Activated naive CD4-positive, alpha-beta T cell treated with anti-CD3 and anti-CD28 coated beads, Interleukin-2, amount 50 U/mL, for 16 hours (primary cell): ENCODE measurements at regions not wholly inside any gene's neighbourhood (a gene's known extent, or its start where the extent isn't known, plus 50 kb on each side); places are given as distances from the start of the nearest gene placed in this dataset.

Source experiments
- DNase-seq: peaks from one replicate; pipeline ENCODE4 v3.0.0-alpha.2; 2020

GRCh38 chr1:30607723-30608122 is 115.7 kb downstream of the MATN1 start:
- no peak for DNase-seq

DNA sequence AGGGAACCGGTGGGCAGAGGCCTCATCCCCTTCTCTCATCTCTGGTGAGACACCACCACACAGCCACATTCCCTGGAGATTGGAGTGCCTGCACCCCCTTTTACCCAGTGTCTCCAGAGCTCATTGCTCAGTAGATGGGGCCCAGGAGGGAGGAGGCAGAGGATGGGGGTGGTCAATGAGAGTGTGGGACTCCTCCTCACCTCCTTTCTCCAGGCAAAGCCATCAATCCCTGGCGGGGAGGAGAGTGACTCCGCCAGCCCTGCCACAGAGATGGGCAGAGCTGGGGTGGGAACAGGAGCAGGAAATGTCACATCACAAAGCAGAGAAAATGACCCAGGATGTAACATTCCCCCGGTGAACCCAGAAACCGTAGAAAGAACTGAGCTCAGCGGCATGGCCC is 117.2 kb downstream of the MATN1 start:
- DNase-seq = no peak

DNA sequence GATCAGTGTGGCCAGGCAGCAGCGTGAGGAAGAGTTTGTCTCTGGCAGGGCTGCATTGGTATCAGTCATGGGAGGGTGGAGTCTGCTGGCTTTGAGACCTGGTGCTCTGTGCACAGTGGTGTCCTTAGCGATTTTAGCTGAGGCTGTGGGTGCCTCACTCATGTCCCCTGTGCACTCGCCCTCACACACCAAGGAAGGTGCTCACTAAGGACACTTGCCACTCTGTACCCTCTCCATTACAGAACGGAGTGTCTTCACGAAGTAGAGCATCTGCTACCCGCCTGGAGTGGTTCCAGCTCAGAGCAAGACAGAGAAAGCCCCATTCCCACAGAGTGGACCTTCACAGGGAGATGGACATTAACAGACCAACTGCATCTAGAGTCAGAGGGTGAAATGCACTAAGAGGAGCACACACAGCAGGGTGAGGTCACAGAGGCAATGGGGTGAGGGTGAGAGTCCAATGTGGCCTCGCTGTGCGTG is 117.9 kb downstream of the MATN1 start:
- DNase-seq = no peak

GRCh38 chr1:30604801-30605440 is 118.5 kb downstream of the MATN1 start:
- DNase-seq = no peak

DNA sequence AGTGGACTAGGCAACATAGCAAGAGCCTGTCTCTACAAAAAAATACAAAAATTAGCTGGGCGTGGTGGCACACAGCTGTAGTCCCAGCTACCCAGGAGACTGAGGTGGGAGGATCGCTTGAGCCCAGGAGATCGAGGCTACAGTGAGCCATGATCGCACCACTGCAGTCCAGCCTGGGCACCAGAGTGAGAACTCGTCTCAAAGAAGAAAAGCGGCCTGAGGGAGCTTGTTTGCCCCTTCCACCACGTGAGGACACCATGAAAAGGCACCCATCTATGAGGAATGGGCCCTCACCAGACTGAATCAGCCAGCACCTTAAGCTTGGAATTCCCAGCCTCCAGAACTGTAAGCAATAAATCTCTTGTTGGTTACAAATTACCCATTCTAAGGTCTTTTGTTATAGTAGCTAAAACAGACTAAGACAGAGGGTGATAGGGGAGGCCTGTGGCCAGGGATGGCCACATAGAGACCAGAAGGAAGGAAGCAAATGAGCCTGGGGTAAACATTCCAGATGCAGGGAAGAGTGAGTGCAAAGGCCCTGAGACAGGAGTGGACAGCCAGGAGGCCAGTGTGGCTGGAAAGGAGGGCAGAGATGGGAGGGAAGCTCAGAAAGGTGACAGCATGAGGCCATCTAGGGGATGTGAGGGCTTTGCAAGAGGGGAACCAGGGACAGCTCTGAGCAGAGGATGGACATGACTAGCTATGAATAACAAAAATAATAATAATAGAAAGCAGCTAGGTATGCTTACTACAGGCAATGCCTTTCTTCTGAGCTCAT is 120.1 kb downstream of the MATN1 start:
- no peak for DNase-seq

GRCh38 chr1:30601316-30602085 is 121.9 kb downstream of the MATN1 start:
- DNase-seq = no peak

- DNase-seq = no peak
Measured at GRCh38 chr1:30600706-30601105, 122.7 kb downstream of the MATN1 start.

GRCh38 chr1:30600258-30600657 is 123.1 kb downstream of the MATN1 start:
- no peak for DNase-seq

DNA sequence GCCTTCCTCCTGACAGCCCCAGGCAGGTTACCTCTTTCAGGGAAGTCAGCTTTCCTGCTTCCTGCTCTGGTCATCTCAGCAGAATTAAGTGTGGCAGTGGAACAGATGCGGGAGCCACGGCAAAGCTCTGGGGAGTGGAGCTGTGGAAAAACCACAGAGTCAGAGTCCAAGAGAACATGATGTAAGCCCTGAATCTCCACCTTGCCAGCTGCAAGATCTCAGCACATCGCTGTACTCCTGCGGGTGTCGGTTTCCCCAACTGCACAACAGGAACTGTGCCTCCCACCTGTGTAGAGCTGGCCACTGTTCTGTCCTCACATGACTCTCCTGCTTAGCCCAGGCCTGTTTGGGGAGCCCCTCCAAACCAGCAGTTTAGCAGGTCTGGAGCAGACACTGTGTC is 123.7 kb downstream of the MATN1 start:
- DNase-seq = no peak

GRCh38 chr1:30598571-30599114 is 124.7 kb downstream of the MATN1 start:
- DNase-seq = no peak

DNA sequence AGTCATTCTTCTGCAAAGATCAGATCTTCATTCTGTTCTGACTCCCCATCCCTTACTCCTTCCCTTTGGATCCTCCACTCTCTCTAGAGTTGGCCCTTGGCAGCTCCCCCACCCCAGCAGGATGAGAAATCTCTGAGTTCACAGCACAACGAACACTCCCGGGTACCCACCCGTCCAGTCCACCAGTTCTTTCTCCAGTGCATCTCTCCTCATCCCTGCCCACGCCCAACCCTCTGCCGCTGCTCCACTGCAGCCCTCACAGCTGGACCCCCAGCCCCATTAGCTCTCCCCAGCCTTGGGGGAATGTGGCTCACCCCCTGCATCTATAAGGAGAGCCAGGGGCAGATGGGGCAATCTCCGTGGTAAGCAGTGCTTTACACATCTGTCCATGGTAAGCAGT is 125.7 kb downstream of the MATN1 start:
- DNase-seq = no peak

DNA sequence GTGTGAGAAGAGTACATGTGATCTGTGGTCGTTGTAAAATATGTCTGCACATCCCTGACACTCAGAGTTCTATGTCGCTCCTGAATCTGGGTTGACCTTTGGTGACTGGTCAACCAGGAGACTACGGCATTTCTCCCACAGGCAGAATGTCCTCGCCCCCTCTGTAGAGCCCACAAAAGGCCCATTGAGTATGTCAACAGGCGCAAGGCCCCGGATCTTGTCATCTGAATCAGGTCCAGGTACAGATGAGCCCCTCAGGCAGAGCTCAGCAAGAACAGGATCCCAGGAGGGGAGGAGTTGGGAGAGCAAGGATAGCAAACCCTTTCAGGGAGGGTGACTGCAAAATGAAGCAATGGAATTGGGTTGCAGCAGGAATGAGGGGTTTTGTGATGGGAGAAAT is 126.5 kb downstream of the MATN1 start:
- DNase-seq = no peak

DNA sequence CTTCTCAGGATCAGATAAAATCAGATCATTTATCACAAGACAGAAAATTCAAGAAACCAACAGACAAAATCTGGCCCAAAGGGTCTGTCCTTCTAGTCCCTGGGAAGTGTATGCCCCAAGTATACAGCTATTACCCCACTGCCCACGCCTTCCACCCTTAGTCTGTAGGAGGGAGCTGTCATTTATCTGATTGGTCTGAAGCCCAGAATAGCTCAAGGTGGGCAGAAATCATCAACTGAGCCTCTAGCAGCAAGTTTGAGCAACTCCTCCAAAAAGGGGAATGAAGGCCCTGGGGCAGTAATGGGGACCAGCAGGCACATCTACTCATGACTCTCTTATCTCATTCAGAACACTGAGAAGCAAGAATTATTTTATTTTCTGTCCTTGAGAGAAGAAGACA is 126.9 kb downstream of the MATN1 start:
- no peak for DNase-seq

DNA sequence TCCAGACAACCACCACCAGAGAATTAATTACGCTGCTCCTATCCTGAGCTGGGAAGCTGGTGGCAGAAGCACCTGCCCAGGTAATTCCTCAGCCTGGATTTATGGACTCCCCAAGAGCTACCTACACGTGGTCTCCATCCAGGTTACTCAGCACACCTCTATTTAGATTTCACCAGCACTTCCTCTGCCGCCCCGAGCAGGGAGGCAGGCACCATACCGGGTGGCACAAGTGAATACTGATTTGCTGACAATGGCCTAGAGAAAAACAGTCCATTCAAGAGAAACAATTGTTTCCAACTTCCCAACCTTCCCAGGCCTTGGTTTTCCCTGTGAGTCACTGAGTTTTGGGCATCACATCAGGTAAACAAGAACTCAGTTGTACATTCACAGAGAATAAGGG is 134.3 kb downstream of the MATN1 start:
- no peak for DNase-seq

DNA sequence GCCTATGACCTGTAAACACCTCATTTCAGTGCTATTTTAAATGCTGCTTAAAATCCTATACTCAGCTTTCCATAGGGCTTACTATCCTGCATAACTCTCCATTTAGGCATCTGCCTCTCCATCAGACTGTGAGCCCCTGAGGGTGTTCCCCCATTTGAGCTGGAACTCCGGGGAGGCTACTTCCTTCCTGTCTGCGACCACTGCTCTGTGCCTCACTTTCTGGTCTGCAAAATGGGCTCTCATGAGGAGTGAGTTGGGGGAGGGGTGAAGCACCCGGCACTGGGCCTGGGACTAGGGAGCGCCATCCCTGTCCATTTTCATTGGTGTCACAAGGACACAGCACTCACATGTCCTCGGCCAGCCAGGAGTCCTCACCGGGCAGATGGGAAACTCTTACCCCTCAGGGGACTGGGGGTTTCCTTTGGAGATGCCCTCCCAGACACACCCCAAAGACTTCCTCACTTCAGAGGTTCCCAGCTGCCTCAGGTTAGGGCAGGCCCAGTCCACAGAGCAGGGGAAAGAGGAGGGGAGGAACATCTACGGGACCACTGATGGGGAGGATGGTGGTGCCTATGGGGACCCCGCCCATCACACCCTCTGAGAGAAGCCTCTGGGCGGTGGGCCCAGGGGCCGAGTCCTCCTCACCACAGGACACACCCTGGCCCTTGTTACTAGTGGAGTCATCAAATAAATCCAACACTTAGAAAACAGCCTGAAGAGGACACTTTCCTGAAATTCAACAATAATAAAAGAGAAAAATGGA is 134.9 kb downstream of the MATN1 start:
- DNase-seq = no peak

GRCh38 chr1:30586671-30587070 is 136.7 kb downstream of the MATN1 start:
- DNase-seq = no peak

DNA sequence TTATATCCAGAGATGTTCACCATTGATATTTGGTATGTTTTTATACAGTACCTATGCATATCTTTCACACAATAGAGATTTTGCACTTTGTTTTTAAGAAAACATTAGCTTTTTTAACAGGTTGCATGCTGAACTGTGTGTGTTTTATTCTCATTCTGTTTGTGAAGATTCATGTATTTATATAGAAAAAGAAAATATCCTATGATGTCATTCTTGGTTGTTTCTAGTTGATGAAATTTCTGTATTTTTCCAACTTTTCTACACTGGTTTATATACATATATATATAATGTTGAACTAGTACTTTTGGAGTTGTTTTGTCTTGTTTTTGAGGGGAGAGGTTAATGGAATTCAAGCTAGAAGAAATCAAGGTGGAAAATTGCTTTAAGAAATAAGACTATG is 143.8 kb downstream of the MATN1 start:
- DNase-seq = no peak

- DNase-seq = no peak
Measured at GRCh38 chr1:30575066-30575465, 148.3 kb downstream of the MATN1 start.

DNA sequence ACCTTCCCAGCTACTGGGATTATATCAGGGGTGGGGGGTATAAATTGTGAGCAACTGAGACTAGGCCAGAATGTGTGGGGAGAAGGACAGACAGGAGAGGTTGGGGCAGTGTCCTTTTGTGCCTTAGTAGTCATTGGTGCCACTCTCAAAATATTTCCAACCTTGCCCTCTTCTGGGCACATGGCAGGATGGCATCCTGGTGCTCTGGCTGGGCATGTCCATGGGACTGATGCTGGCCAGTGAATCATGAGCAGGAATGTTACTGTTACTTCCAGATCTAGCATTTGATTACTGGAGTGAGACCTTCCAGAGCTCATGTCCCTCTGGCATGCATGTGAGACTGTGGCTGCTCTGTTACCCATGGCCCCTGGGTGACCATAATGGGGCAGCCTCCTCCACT is 151.2 kb downstream of the MATN1 start:
- no peak for DNase-seq

- no peak for DNase-seq
Measured at GRCh38 chr1:30571380-30571779, 152.0 kb downstream of the MATN1 start.

GRCh38 chr1:30569384-30569783 is 154.0 kb downstream of the MATN1 start:
- DNase-seq = no peak

DNA sequence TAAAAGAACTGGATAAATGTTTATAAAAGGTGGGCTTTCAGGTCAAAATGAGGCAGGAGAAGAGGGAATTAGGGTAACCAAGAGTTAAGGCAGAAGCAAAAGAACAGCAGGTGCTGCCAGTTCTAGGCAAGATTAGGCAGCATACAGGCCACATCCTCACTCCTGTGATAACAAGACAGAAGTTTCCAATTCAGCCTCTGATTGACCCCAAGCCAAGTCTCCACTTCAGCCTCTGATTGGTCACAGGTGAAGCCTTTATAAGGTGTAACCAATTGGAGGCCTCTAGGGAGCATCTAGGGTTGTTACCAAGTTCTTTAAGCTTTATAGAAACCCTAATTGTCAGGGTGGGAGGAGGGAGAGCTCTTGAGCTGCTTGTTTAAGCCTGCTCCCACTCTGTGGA is 160.8 kb downstream of the MATN1 start:
- no peak for DNase-seq

- no peak for DNase-seq
Measured at GRCh38 chr1:30551603-30552002, 171.8 kb downstream of the MATN1 start.
